Stimulated activated naive B cell treated with anti-CD40 and anti-IgM and Interleukin-4, amounts not matched to agents 10 μg/mL and 1 μg/mL and 100 μg/mL, for 72 hours (primary cell): ENCODE measurements at regions not wholly inside any gene's neighbourhood (a gene's known extent, or its start where the extent isn't known, plus 50 kb on each side); places are given as distances from the start of the nearest gene placed in this dataset.

Experiments
- ATAC-seq, 2 donors: fragments of 150-1000 bp; cut with Tn5 transposase; replicated peaks; 2 replicates each; pipeline ENCODE4 v1.10.0; 2021; ENCODE audit warnings: moderate library complexity in 1 of 2
- DNase-seq: peaks from one replicate; pipeline ENCODE4 v3.0.0; 2021
- H3K27ac Mint-ChIP-seq: one replicate; pipeline ENCODE4 v1.8.0; 2022; ENCODE audit warnings: mild to moderate bottlenecking, mixed read lengths
- H3K27me3 Mint-ChIP-seq, 2 donors: one replicate each; pipeline ENCODE4 v1.8.0; 2022; ENCODE audit warnings: mixed read lengths in 2 of 2
- H3K36me3 Mint-ChIP-seq, 2 donors: one replicate each; pipeline ENCODE4 v1.8.0; 2022; ENCODE audit warnings: mixed read lengths in 2 of 2, mild to moderate bottlenecking in 1 of 2
- H3K4me1 Mint-ChIP-seq, 2 donors: one replicate each; pipeline ENCODE4 v1.8.0; 2022; ENCODE audit warnings: mixed read lengths in 2 of 2, mild to moderate bottlenecking in 1 of 2
- H3K4me3 Mint-ChIP-seq, 2 donors: one replicate each; pipeline ENCODE4 v1.8.0; 2022; ENCODE audit warnings: mild to moderate bottlenecking in 2 of 2, mixed read lengths in 2 of 2, moderate library complexity in 1 of 2
- H3K9me3 Mint-ChIP-seq, 2 donors: one replicate each; pipeline ENCODE4 v1.8.0; 2022; ENCODE audit warnings: mixed read lengths in 2 of 2, mild to moderate bottlenecking in 1 of 2

GRCh38 chr6:73893696-73894095 lies 197.7 kb downstream of the CD109 start:
- no peak for DNase-seq
- H3K4me3 Mint-ChIP-seq: no peak overlapping the region
- H3K36me3 Mint-ChIP-seq: no peaks in the 10 kb centered on the region
- H3K27ac Mint-ChIP-seq: no peak overlapping the region
- H3K4me1 Mint-ChIP-seq: no peaks in the 10 kb centered on the region
- peaks cover 0 to 9% of the 10 kb centered on the region in 2 donors for H3K9me3 Mint-ChIP-seq
- no peak for ATAC-seq
- H3K27me3 Mint-ChIP-seq: peaks cover 0 to 5% of the 10 kb centered on the region in 2 donors

DNA sequence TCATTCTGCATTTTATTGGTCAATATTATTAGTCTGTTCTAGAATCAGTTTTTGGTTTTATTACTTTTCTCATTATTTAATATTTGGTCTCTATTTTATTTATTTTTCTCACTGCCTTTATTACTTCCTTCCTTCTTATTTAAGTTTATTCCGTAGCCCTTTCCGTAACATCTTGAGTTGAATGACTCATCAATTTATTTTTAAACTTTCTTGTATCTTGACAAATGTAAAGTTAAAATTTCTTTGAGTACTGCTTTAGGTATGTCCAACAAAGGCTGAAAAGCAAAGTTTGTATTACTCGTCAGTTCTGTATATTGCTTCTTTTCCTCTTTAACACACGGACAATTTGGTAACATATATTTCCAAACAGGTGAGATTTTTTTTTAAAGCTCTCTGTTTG lies 192.0 kb downstream of the CD109 start:
- no peak for ATAC-seq
- Mint-ChIP-seq H3K36me3 (no peaks in the 10 kb centered on the region), H3K4me3 (no peak overlapping the region), H3K4me1 (peaks cover 0 to 11% of the 10 kb centered on the region in 2 donors), H3K27me3 (no peaks in the 10 kb centered on the region), H3K27ac (no peak overlapping the region), H3K9me3 (peaks cover 0 to 10% of the 10 kb centered on the region in 2 donors)
- no peak for DNase-seq

DNA sequence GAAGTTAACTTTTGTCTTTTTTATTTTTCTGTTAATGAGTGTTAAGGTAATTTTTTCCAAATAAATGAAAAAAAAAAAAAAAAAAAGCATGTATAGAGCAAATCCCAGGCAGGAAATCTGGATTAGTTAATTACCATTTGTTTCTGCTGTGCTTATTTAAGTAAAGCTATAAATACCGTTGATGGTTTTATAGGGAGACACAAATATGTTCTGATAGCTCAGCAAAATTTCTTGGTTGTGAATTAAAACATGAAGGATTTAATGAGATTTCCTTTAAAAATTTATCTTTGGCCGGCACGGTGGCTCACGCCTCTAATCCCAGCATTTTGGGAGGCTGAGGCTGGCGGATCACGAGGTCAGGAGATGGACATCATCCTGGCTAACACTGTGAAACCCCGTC lies 189.4 kb downstream of the CD109 start:
- Mint-ChIP-seq H3K9me3 (peaks cover 0 to 3% of the 10 kb centered on the region in 2 donors), H3K27me3 (no peaks in the 10 kb centered on the region), H3K36me3 (no peaks in the 10 kb centered on the region), H3K4me1 (peaks cover 0 to 11% of the 10 kb centered on the region in 2 donors), H3K4me3 (no peak overlapping the region), H3K27ac (no peak overlapping the region)
- ATAC-seq (no peak), DNase-seq (no peak)

- no peaks in the 10 kb centered on the region for H3K27me3 Mint-ChIP-seq
- DNase-seq (no peak), ATAC-seq (no peak)
- H3K9me3 Mint-ChIP-seq: peaks cover 0 to 1% of the 10 kb centered on the region in 2 donors
- H3K4me1 Mint-ChIP-seq: peaks cover 0 to 11% of the 10 kb centered on the region in 2 donors
- no peak overlapping the region for H3K4me3 Mint-ChIP-seq
- no peaks in the 10 kb centered on the region for H3K36me3 Mint-ChIP-seq
- H3K27ac Mint-ChIP-seq: no peak overlapping the region
Observed at GRCh38 chr6:73884540-73884939, 188.5 kb downstream of the CD109 start.

DNA sequence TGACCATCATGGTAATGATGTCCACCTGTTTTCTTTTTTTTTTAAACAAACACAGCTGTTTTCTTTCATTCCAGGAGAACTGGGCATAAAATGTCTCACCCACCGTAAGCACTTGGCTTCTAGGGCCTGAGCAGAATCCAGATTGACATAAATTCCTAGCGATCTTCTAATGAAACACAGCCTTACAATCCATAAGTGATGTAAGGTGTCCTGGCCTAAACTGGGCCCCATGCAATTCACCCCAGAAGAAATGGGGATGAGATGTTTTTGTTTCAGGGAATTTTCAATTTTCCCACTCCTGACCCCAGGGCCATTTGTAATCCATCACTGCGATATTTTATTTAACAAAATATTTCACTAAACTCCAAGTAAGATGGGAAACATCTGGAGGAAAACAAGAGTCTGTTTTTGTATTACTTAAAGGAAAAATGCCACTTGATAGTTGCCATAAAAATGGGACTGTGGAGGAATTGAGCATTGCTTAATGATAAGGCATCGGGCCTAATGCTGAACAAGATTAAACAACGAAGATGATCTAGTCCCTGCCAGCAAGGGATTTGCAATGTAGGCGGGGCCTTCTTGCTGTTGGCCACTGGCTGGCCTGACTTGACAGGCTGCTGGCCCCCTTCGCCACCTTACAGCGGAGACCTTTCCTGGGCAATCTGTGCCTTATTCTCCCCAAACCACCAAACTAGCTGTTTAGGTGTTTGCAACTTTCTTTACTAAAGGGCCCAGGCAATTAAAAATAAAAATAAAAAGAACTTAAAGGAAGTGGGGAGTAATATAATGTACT lies 183.7 kb downstream of the CD109 start:
- Mint-ChIP-seq H3K4me1 (no peaks in the 10 kb centered on the region), H3K27ac (no peak overlapping the region), H3K27me3 (peaks cover 0 to 1% of the 10 kb centered on the region in 2 donors), H3K4me3 (no peak overlapping the region), H3K9me3 (peaks cover under 1 to 1% of the 10 kb centered on the region in 2 donors), H3K36me3 (no peaks in the 10 kb centered on the region)
- ATAC-seq: no peak
- no peak for DNase-seq

DNA sequence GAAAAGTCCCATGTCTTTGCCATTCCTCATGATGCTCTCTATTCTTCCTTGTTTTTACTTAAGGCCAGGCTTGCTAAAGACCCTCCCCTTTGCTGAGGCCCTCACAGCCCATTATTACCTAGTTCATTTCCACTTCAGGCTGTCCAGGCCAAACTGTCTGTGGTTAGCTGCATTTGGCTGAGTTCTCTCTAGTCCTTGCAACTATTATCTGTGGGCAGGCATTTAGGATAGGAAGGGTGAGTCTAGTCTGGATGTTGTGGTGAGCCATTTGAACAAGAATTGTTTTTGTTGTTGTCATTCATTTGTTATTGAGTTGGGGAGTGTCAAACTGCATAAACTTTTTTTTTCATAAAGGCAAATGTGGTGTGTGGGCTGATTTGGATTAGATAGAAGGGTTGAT lies 182.4 kb downstream of the CD109 start:
- H3K36me3 Mint-ChIP-seq: no peaks in the 10 kb centered on the region
- no peaks in the 10 kb centered on the region for H3K4me1 Mint-ChIP-seq
- peaks cover 1 to 4% of the 10 kb centered on the region in 2 donors for H3K9me3 Mint-ChIP-seq
- peaks cover 0 to 4% of the 10 kb centered on the region in 2 donors for H3K27me3 Mint-ChIP-seq
- no peak overlapping the region for H3K4me3 Mint-ChIP-seq
- no peak overlapping the region for H3K27ac Mint-ChIP-seq
- DNase-seq (no peak), ATAC-seq (no peak)
